PC-9 (cell line): ENCODE measurements at regions not wholly inside any gene's neighbourhood (a gene's known extent, or its start where the extent isn't known, plus 50 kb on each side); places are given as distances from the start of the nearest gene placed in this dataset.

Experiments used
- EZH2 ChIP-seq: fragments of 200-600 bp; sonication (generic); IDR thresholded peaks from 2 replicates; pipeline ENCODE4 v1.8.0; 2017; ENCODE audit warnings: antibody characterized with exemption, low read depth
- TF ChIP-seq, protein P1 (sequence below): fragments of 200-600 bp; sonication (generic); conservative IDR thresholded peaks from 2 replicates; pipeline ENCODE4 v1.6.1; 2017; ENCODE audit warnings: mixed run types, antibody characterized with exemption, mild to moderate bottlenecking, moderate library complexity

- TF ChIP-seq, protein P1, sequence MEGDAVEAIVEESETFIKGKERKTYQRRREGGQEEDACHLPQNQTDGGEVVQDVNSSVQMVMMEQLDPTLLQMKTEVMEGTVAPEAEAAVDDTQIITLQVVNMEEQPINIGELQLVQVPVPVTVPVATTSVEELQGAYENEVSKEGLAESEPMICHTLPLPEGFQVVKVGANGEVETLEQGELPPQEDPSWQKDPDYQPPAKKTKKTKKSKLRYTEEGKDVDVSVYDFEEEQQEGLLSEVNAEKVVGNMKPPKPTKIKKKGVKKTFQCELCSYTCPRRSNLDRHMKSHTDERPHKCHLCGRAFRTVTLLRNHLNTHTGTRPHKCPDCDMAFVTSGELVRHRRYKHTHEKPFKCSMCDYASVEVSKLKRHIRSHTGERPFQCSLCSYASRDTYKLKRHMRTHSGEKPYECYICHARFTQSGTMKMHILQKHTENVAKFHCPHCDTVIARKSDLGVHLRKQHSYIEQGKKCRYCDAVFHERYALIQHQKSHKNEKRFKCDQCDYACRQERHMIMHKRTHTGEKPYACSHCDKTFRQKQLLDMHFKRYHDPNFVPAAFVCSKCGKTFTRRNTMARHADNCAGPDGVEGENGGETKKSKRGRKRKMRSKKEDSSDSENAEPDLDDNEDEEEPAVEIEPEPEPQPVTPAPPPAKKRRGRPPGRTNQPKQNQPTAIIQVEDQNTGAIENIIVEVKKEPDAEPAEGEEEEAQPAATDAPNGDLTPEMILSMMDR = no peak
- no peak for TF ChIP-seq EZH2
These were observed 1357.1 kb downstream of the ZPLD1 start for GRCh38 chr3:103791786-103792515.
